Heart left ventricle (tissue), 13 donors: ENCODE measurements at regions not wholly inside any gene's neighbourhood (a gene's known extent, or its start where the extent isn't known, plus 50 kb on each side); places are given as distances from the start of the nearest gene placed in this dataset.

Experiments
- CTCF ChIP-seq, 12 donors: fragments of 200-600 bp; sonication (generic) in 4 of 12; IDR thresholded peaks; one replicate each; pipeline versions ENCODE4 v1.5.0 to v1.8.0; 2018 to 2022; ENCODE audit warnings: antibody characterized with exemption in 12 of 12, mild to moderate bottlenecking in 5 of 12
- POLR2A ChIP-seq, 2 donors: fragments of 450-650 bp; IDR thresholded peaks; one replicate each; pipeline ENCODE4 v1.6.1; 2017; ENCODE audit warnings: antibody characterized with exemption in 2 of 2, mild to moderate bottlenecking in 2 of 2, moderate library complexity in 2 of 2
- donor health status: ischemic (EF 13 %, LVEDD 7.1; RV severe dilation, severe dysfunction).
- donor health status: DM: no; HTN: yes; CAD: no.
- donor health status: DM: no; HTN: no; CAD: no.
- donor health status: ischemic (EF 25% LVEDD 6.9; RV normal size, moderate dysfunction).
- donor health status: ischemic (EF 25% LVEDD 5.7; RV mildly dilated, moderate dysfunction).
- donor health status: ischemic (EF 35%, LVEDD 5.7; RV mildly dilated, moderate dysfunction).
- donor health status: nonischemic (EF 11% LVEDD 7.7; RV severe dilation, severe dysfunction).
- donor health status: DM: yes; HTN: yes; CAD: no.
- donor health status: PGD.
- donor health status: ischemic (EF 29% LVEDD 5.4; RV normal size, mild dysfunction).
- donor health status: nonischemic (EF 23%, LVEDD 6.1; RV moderate dilation, normal function).

GRCh38 chr9:1717882-1718281 is 297.3 kb upstream of the SMARCA2 start:
- TF ChIP-seq POLR2A (IDR thresholded peaks at IDR 0.05) (no peak), CTCF (IDR thresholded peaks at IDR 0.05) (no peak)
